Activated T-cell treated with anti-CD3 and anti-CD28 coated beads, Interleukin-2, amount 50 U/mL, for 4 hours (primary cell): ENCODE measurements at regions not wholly inside any gene's neighbourhood (a gene's known extent, or its start where the extent isn't known, plus 50 kb on each side); places are given as distances from the start of the nearest gene placed in this dataset.

Experiments used
- ATAC-seq, 2 donors: fragments of 200-7000 bp; cut with Tn5 transposase; one replicate each; pipeline ENCODE4 v1.10.0; 2021
- DNase-seq: peaks from one replicate; pipeline ENCODE4 v3.0.0-alpha.2; 2020
- H3K27me3 Mint-ChIP-seq: one replicate; pipeline ENCODE4 v1.8.0; 2021; ENCODE audit warnings: low read depth, mixed read lengths
- H3K36me3 Mint-ChIP-seq: one replicate; pipeline ENCODE4 v1.8.0; 2022; ENCODE audit warnings: mixed read lengths; ENCODE audit not compliant: insufficient read depth
- H3K4me1 Mint-ChIP-seq: one replicate; pipeline ENCODE4 v1.8.0; 2021; ENCODE audit warnings: low read depth, mixed read lengths
- H3K4me3 Mint-ChIP-seq: one replicate; pipeline ENCODE4 v1.8.0; 2021; ENCODE audit warnings: mild to moderate bottlenecking, moderate library complexity, mixed read lengths
- H3K9me3 Mint-ChIP-seq: one replicate; pipeline ENCODE4 v1.8.0; 2021; ENCODE audit warnings: mixed read lengths

DNA sequence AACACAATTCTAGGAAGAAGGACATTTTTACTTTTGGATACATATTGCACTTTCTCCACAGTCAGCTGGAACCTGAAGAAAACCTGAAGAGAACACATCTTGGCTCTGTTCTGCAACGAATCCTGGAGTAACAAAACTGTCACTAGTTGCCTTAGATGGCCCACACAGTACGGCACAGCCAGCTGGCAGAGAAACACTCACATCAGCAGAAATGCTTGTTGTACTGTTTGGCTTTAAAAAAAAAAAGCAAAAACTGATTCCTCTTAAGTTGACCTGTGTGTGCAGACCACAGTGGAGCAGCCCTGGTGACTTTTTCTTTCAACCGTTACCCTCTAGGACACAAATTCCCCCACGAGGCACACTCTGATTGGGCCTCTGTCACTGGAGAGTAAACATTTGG lies 152.3 kb upstream of the TWIST2 start:
- Mint-ChIP-seq H3K4me3 (no peak overlapping the region), H3K36me3 (no peaks in the 10 kb centered on the region), H3K9me3 (no peaks in the 10 kb centered on the region), H3K27me3 (peaks cover 1% of the 10 kb centered on the region), H3K4me1 (no peaks in the 10 kb centered on the region)
- no peak for ATAC-seq
- no peak for DNase-seq

DNA sequence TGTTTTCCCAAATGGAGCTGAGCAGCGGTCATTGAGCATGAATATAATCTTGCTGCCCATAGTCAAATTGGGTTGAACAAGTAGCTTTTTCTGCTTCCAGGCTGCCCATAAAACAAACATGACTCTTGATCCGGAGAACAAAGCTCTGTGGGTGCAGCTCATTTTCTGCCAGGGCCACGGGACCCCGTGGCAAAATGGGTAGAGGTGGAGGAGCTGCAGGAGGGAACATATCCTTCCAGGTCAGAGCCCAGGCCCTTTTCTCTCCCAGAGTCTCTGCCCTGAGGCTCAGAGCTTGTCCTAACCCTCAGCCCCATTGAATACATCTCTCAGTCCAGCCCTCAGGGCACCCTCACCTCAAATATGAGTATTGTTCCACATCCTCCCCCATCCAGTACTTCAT lies 151.6 kb upstream of the TWIST2 start:
- no peak for ATAC-seq

DNA sequence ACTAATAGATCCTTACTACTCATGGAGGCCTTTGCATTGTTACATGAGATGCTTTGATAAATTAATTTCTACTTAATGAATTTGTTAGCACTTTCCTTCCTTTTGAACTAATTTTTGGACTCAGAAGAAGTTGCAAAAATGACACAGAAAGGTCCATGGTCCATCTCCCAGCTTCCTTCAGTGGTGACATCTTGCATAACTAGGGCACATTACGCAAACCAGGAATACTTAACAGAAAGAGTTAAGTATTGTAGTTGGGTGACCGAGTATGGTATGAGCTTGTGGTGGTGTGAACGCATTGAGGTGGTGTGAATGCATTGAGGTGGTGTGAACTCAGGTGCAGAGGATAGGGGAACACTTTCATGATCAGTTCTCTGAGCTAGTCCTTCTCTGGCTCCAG lies 151.1 kb upstream of the TWIST2 start:
- Mint-ChIP-seq H3K4me3 (no peak overlapping the region), H3K9me3 (no peaks in the 10 kb centered on the region), H3K27me3 (peaks cover 1% of the 10 kb centered on the region), H3K36me3 (no peaks in the 10 kb centered on the region), H3K4me1 (no peaks in the 10 kb centered on the region)
- ATAC-seq, result no peak
- no peak for DNase-seq

More for the DNA sequence above, 151.6 kb upstream of the TWIST2 start:
- Mint-ChIP-seq H3K27me3 (peaks cover 1% of the 10 kb centered on the region), H3K4me1 (no peaks in the 10 kb centered on the region), H3K9me3 (no peaks in the 10 kb centered on the region), H3K36me3 (no peaks in the 10 kb centered on the region), H3K4me3 (no peak overlapping the region)
- DNase-seq, result no peak

- Mint-ChIP-seq H3K4me1 (no peaks in the 10 kb centered on the region), H3K27me3 (peaks cover 1% of the 10 kb centered on the region), H3K9me3 (no peaks in the 10 kb centered on the region), H3K36me3 (no peaks in the 10 kb centered on the region), H3K4me3 (no peak overlapping the region)
- ATAC-seq (no peak), DNase-seq (no peak)
Observed at GRCh38 chr2:238697193-238698071, 150.5 kb upstream of the TWIST2 start.

GRCh38 chr2:238698072-238698352 lies 149.9 kb upstream of the TWIST2 start:
- Mint-ChIP-seq H3K4me1 (no peaks in the 10 kb centered on the region), H3K36me3 (no peaks in the 10 kb centered on the region), H3K27me3 (no peaks in the 10 kb centered on the region), H3K4me3 (no peak overlapping the region), H3K9me3 (no peaks in the 10 kb centered on the region)
- no peak for ATAC-seq
- no peak for DNase-seq

- no peaks in the 10 kb centered on the region for H3K4me1 Mint-ChIP-seq
- no peak overlapping the region for H3K4me3 Mint-ChIP-seq
- no peaks in the 10 kb centered on the region for H3K36me3 Mint-ChIP-seq
- ATAC-seq, result no peak
- no peak for DNase-seq
- no peaks in the 10 kb centered on the region for H3K9me3 Mint-ChIP-seq
- no peaks in the 10 kb centered on the region for H3K27me3 Mint-ChIP-seq
Observed at GRCh38 chr2:238698451-238699306, 149.2 kb upstream of the TWIST2 start.

GRCh38 chr2:238699307-238700116 lies 148.4 kb upstream of the TWIST2 start:
- no peak overlapping the region for H3K4me3 Mint-ChIP-seq
- no peaks in the 10 kb centered on the region for H3K4me1 Mint-ChIP-seq
- H3K27me3 Mint-ChIP-seq, result no peaks in the 10 kb centered on the region
- DNase-seq (no peak), ATAC-seq (no peak)
- H3K9me3 Mint-ChIP-seq, result no peaks in the 10 kb centered on the region
- H3K36me3 Mint-ChIP-seq, result no peaks in the 10 kb centered on the region

DNA sequence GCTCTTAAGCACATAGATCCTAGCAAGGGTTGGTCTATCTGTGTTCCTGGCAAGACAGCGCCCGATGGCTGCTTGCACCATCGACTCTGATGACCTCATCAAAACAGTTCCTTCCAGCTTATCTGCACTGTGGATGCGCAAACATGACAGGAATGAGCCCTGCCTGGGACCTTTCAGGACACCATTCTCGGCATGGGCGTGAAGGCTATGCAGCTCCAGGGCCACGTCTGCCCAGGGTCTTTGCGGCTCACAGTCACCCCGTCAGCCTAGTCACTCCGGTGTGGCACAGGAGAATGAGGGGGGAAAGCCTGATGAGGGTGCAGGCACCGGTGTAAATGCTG lies 147.8 kb upstream of the TWIST2 start:
- H3K4me3 Mint-ChIP-seq, result no peak overlapping the region
- DNase-seq (no peak), ATAC-seq (no peak)
- H3K9me3 Mint-ChIP-seq, result no peaks in the 10 kb centered on the region
- no peaks in the 10 kb centered on the region for H3K36me3 Mint-ChIP-seq
- no peaks in the 10 kb centered on the region for H3K27me3 Mint-ChIP-seq
- H3K4me1 Mint-ChIP-seq, result no peaks in the 10 kb centered on the region

- Mint-ChIP-seq H3K4me1 (no peaks in the 10 kb centered on the region), H3K36me3 (no peaks in the 10 kb centered on the region), H3K9me3 (no peaks in the 10 kb centered on the region), H3K27me3 (no peaks in the 10 kb centered on the region), H3K4me3 (no peak overlapping the region)
- DNase-seq (no peak), ATAC-seq (no peak)
Observed at GRCh38 chr2:238700506-238701340, 147.2 kb upstream of the TWIST2 start.

- DNase-seq, result no peak
- no peaks in the 10 kb centered on the region for H3K27me3 Mint-ChIP-seq
- H3K9me3 Mint-ChIP-seq, result no peaks in the 10 kb centered on the region
- no peaks in the 10 kb centered on the region for H3K36me3 Mint-ChIP-seq
- ATAC-seq, result no peak
- no peaks in the 10 kb centered on the region for H3K4me1 Mint-ChIP-seq
- H3K4me3 Mint-ChIP-seq, result no peak overlapping the region
Observed at GRCh38 chr2:238701341-238702206, 146.3 kb upstream of the TWIST2 start.

DNA sequence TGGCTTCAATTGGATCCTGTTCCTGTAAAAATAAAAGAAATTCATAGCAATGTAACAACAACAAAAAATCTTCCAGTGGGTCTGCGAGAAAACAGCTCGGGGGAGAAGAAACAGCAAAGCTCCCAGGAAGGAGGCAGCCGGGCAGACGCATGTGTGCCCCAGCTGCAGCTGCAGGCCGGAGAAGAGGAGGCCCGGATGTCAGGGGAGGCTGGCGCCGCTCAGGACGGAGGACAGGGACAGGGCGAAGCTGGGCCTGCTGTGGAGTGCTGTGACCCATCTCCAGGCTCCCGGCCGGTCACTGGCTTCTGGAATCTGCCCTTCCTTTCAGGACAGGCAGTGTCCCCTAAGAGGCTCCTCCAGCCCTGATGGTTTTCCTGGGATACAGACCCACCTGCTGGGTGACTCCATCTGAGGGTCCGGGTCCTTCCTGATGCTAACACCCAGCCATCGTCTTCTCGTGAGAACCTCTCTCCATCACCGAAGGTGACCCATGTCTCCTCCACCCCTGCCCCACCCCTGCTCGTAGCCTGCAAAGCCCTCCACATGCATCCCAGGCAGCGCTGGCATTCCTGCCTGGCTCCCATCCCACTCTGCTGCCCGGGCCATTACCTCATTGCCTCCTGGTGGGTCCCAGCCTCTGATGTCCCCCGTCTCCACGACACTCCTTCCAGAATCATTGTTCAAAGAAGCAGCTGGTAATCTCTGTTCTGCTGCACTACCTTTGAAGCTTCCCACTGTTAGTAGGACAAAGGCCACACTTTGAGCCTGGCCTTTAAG lies 145.4 kb upstream of the TWIST2 start:
- ATAC-seq (no peak), DNase-seq (no peak)
- H3K36me3 Mint-ChIP-seq, result no peaks in the 10 kb centered on the region
- no peaks in the 10 kb centered on the region for H3K4me1 Mint-ChIP-seq
- H3K27me3 Mint-ChIP-seq, result no peaks in the 10 kb centered on the region
- no peak overlapping the region for H3K4me3 Mint-ChIP-seq
- H3K9me3 Mint-ChIP-seq, result no peaks in the 10 kb centered on the region

GRCh38 chr2:238703053-238703415 lies 144.9 kb upstream of the TWIST2 start:
- H3K9me3 Mint-ChIP-seq, result no peaks in the 10 kb centered on the region
- no peak overlapping the region for H3K4me3 Mint-ChIP-seq
- DNase-seq (no peak), ATAC-seq (no peak)
- no peaks in the 10 kb centered on the region for H3K27me3 Mint-ChIP-seq
- H3K4me1 Mint-ChIP-seq, result no peaks in the 10 kb centered on the region
- H3K36me3 Mint-ChIP-seq, result no peaks in the 10 kb centered on the region

DNA sequence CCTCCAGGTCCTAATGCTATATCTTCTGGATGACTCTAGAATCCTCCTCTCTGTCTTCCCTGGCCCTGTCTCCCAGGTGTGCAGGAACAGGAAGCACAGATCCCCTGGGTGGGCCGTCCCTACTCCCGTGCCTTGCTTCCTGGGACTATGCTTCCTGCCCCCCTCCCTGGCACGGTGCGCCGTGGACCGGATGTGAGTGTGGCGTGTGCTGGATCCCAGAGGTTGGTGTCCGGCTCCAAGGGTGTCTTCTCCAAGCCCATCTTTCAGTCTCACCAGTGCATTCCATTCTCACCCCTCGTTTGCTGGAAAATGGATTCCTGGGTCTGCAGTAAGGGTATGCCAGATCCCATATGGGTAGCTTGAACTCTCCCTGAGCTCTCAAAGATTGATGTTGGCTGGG lies 144.4 kb upstream of the TWIST2 start:
- H3K36me3 Mint-ChIP-seq, result no peaks in the 10 kb centered on the region
- H3K9me3 Mint-ChIP-seq, result no peaks in the 10 kb centered on the region
- no peak for DNase-seq
- no peak for ATAC-seq
- H3K27me3 Mint-ChIP-seq, result no peaks in the 10 kb centered on the region
- H3K4me3 Mint-ChIP-seq, result no peak overlapping the region
- H3K4me1 Mint-ChIP-seq, result no peaks in the 10 kb centered on the region
